DND-41 (cell line): ENCODE measurements at regions not wholly inside any gene's neighbourhood (a gene's known extent, or its start where the extent isn't known, plus 50 kb on each side); places are given as distances from the start of the nearest gene placed in this dataset.

Source experiments
- ATAC-seq: fragments of 200-7000 bp; cut with Tn5 transposase; 3 replicates; pipeline ENCODE4 v1.9.1; 2021; ENCODE audit warnings: low read depth; ENCODE audit not compliant: insufficient read depth
- DNase-seq: peaks from one replicate; pipeline ENCODE4 v3.0.0-alpha.2; 2020
- H2AFZ ChIP-seq: 2 replicates; pipeline ENCODE4 v1.6.0; 2012; ENCODE audit warnings: low read depth, low read length
- H3K27ac ChIP-seq: 2 replicates; pipeline ENCODE4 v1.5.1; 2012; ENCODE audit warnings: low read length, inconsistent platforms
- H3K27me3 ChIP-seq: fragments of 200-600 bp; sonication (generic); 2 replicates; pipeline ENCODE4 v1.6.0; 2012; ENCODE audit warnings: low read length, mild to moderate bottlenecking, inconsistent platforms; ENCODE audit not compliant: insufficient read depth, poor library complexity
- H3K36me3 ChIP-seq: 2 replicates; pipeline ENCODE4 v1.5.1; 2012; ENCODE audit warnings: low read length, inconsistent platforms; ENCODE audit not compliant: insufficient read depth
- H3K4me1 ChIP-seq: 2 replicates; pipeline ENCODE4 v1.5.1; 2012; ENCODE audit warnings: mild to moderate bottlenecking, low read length; ENCODE audit not compliant: insufficient read depth
- H3K4me2 ChIP-seq: 2 replicates; pipeline ENCODE4 v1.6.0; 2012; ENCODE audit warnings: mild to moderate bottlenecking, moderate library complexity, low read length, inconsistent platforms; ENCODE audit not compliant: insufficient read depth
- H3K4me3 ChIP-seq, 2 experiments: fragments of 200-600 bp in 1 of 2; shearing (Covaris generic) in 1 of 2; 2 replicates each; pipeline ENCODE4 v1.5.1; 2012 to 2016; ENCODE audit warnings: inconsistent platforms in 2 of 2, low read length in 2 of 2, mild to moderate bottlenecking in 2 of 2, low read depth in 1 of 2, moderate library complexity in 1 of 2
- H3K79me2 ChIP-seq: 2 replicates; pipeline ENCODE4 v1.6.0; 2012; ENCODE audit warnings: low read length, inconsistent platforms; ENCODE audit not compliant: insufficient read depth
- H3K9ac ChIP-seq: 2 replicates; pipeline ENCODE4 v1.6.0; 2012; ENCODE audit warnings: low read depth, mild to moderate bottlenecking, inconsistent platforms, low read length, moderate library complexity
- H3K9me3 ChIP-seq: 2 replicates; pipeline ENCODE4 v1.5.1; 2012; ENCODE audit warnings: low read length, moderate library complexity, mild to moderate bottlenecking, inconsistent platforms; ENCODE audit not compliant: insufficient read depth, severe bottlenecking
- H4K20me1 ChIP-seq: 2 replicates; pipeline ENCODE4 v1.6.0; 2012; ENCODE audit warnings: low read length; ENCODE audit not compliant: insufficient read depth
- EZH2 ChIP-seq: IDR thresholded peaks from 3 replicates; pipeline ENCODE4 v1.6.1; 2012; ENCODE audit warnings: borderline replicate concordance, low read depth, mild to moderate bottlenecking, moderate library complexity, low read length, inconsistent platforms; ENCODE audit not compliant: severe bottlenecking
- TF ChIP-seq, protein P1 (sequence below): IDR thresholded peaks from 2 replicates; pipeline ENCODE4 v1.5.1; 2012; ENCODE audit warnings: borderline replicate concordance, low read length, moderate library complexity, mild to moderate bottlenecking; ENCODE audit not compliant: poor library complexity, severe bottlenecking; ENCODE audit errors: extremely low read depth

DNA sequence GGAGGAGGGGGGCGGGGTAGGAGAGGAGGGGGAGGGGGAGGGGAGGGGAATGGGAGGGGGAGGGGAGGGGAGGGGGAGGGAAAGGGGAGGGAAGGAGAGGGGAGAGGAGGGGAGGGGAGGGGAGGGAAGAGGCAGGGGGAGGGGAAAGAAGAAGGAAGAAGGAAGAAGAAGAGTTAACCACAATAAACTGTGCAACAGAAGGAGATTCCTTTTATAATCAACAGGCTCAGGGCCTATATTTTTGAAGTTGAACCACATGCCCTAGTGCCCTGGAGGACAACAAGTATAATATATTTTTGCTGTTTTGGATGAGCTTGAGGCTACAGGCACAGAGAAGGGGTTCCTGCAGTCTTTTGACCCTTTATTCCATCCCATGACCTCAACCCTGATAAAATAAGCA, 228.2 kb upstream of the IRF2BP2 start:
- Histone ChIP-seq H3K36me3 (no peaks in the 10 kb centered on the region), H3K9me3 (no peaks in the 10 kb centered on the region), H3K27me3 (no peaks in the 10 kb centered on the region), H3K4me1 (peaks cover 36% of the 10 kb centered on the region), H3K9ac (peak overlapping the region; percentile 34), H3K79me2 (no peaks in the 10 kb centered on the region), H3K27ac (peak overlapping the region; percentile 65), H2AFZ (0 out of 2 replicates have a peak overlapping the region, but pooled peaks have one; percentile 14), H3K4me2 (0 out of 2 replicates have a peak overlapping the region, but pooled peaks have one; percentile 10), H3K4me3 (no peak overlapping the region), H4K20me1 (no peaks in the 10 kb centered on the region)
- TF ChIP-seq, protein P1, sequence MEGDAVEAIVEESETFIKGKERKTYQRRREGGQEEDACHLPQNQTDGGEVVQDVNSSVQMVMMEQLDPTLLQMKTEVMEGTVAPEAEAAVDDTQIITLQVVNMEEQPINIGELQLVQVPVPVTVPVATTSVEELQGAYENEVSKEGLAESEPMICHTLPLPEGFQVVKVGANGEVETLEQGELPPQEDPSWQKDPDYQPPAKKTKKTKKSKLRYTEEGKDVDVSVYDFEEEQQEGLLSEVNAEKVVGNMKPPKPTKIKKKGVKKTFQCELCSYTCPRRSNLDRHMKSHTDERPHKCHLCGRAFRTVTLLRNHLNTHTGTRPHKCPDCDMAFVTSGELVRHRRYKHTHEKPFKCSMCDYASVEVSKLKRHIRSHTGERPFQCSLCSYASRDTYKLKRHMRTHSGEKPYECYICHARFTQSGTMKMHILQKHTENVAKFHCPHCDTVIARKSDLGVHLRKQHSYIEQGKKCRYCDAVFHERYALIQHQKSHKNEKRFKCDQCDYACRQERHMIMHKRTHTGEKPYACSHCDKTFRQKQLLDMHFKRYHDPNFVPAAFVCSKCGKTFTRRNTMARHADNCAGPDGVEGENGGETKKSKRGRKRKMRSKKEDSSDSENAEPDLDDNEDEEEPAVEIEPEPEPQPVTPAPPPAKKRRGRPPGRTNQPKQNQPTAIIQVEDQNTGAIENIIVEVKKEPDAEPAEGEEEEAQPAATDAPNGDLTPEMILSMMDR = peak; percentile 12
- no peak for TF ChIP-seq EZH2
- peak; percentile 47 for DNase-seq
- ATAC-seq = peak; percentile 47

DNA sequence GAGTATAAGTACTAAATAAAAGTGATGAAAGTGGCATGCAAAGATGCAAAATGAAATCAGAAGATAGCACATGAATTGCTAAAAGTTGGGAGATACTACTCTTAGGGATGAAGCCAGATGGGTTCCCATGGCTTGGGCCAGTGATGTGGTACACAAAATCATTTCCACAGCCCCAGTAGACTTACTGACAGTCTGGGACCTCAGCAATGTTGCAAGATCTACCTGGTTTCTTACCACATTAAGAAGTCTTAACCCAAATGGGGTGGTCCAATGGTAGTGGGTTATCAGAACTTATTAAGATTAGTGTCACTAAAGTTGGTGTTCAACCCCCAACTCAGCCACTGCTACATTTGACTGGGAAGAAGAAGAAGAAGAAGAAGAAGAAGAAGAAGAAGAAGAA, 227.7 kb upstream of the IRF2BP2 start:
- Histone ChIP-seq H3K4me2 (no peak overlapping the region), H3K9me3 (no peaks in the 10 kb centered on the region), H2AFZ (no peak overlapping the region), H3K9ac (no peak overlapping the region), H3K36me3 (no peaks in the 10 kb centered on the region), H3K4me3 (no peak overlapping the region), H3K4me1 (peaks cover 31% of the 10 kb centered on the region), H3K27me3 (no peaks in the 10 kb centered on the region), H3K79me2 (no peaks in the 10 kb centered on the region), H4K20me1 (no peaks in the 10 kb centered on the region), H3K27ac (no peak overlapping the region)
- no peak for DNase-seq
- no peak for ATAC-seq
- TF ChIP-seq EZH2 = no peak
- TF ChIP-seq, protein P1 = no peak

DNA sequence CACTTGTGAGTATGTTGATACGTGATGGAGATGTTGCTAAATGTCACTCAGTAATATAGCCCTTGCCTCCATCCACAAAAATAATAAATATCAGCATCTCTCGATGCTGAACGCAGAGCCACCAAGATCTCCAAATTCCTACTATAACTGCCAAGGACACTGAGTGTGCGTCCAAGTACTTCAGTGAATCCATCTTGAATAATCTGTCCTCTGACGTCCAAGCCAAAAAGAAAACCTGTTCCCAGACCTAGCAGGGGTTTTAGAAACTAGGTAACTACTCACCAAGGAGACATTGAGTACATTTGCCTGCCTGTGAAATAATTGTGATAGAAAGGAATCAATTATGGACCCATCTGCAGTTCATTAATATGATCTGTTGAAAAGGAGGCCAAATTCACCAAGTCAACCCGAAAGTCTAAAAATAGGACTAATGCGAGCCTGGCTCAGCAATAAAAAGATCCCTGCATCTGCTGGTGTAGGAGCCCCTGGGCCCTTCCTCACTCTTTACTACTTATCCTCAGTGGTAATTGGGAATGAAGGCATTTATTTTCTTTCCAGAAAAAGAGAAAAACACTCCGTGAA, 226.9 kb upstream of the IRF2BP2 start:
- Histone ChIP-seq H3K9me3 (no peaks in the 10 kb centered on the region), H3K4me1 (peaks cover 23% of the 10 kb centered on the region), H3K27me3 (no peaks in the 10 kb centered on the region), H4K20me1 (no peaks in the 10 kb centered on the region), H3K36me3 (no peaks in the 10 kb centered on the region), H3K9ac (no peak overlapping the region), H3K4me3 (no peak overlapping the region), H3K27ac (no peak overlapping the region), H2AFZ (no peak overlapping the region), H3K4me2 (no peak overlapping the region), H3K79me2 (no peaks in the 10 kb centered on the region)
- TF ChIP-seq EZH2 = no peak
- TF ChIP-seq, protein P1 = no peak
- no peak for DNase-seq
- no peak for ATAC-seq

DNA sequence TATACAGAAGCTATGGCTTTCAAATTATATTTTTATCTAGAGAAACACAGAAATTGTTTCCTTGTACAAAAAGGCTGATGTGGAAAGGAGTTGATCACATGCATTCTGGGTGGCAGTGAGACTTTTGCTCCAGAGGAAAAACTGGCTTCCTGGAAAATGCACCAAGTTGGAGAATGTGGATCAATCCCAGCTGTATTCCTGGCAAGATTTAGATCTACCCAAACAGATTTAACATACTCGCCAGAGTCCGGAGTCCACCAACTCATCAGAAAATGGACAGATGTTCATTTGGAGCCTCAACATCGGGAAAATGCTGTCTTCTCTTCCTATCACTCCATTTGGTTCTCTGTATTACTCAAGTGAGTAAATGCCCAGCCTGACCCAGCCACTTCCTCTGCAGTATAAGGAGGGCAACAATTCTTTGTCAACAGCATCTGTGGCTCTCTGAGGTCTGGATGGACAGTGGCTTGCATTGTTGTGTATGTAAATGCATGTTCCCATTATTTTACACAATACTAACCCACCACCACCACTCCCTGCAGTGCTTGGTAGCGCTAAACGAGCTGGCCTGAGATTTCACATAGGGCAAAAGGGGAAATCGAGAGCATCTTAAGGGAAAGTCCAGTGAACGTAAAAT, 226.2 kb upstream of the IRF2BP2 start:
- Histone ChIP-seq H3K27ac (no peak overlapping the region), H3K36me3 (no peaks in the 10 kb centered on the region), H3K9ac (no peak overlapping the region), H3K4me2 (no peak overlapping the region), H3K27me3 (no peaks in the 10 kb centered on the region), H3K9me3 (no peaks in the 10 kb centered on the region), H4K20me1 (no peaks in the 10 kb centered on the region), H3K4me3 (no peak overlapping the region), H2AFZ (no peak overlapping the region), H3K4me1 (peaks cover 16% of the 10 kb centered on the region), H3K79me2 (no peaks in the 10 kb centered on the region)
- no peak for TF ChIP-seq EZH2
- TF ChIP-seq, protein P1 = no peak
- no peak for DNase-seq
- ATAC-seq = no peak
